ENCODE measurements at regions not wholly inside any gene's neighbourhood (a gene's known extent, or its start where the extent isn't known, plus 50 kb on each side); places are given as distances from the start of the nearest gene placed in this dataset.

DNA sequence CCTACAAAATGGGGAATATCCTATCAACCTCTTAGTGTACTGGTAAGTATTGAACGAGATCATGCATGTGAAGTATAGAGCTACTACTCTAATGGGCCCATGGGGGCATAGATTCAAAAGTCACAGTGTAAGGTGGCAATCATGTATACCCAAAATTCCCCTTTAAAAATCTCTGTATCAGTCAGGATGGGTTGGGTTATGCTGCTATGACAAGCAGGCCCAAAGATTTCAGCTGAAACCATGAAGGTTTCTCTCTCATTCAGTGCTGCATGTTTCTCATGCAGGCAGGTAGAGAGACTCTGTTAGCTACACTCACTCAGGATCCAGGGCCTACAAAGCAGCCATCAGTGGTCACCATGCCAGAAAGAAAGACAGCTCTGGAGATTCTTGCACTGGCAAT, 166.6 kb downstream of the MAFB start (continued):
- TF ChIP-seq, protein P1, sequence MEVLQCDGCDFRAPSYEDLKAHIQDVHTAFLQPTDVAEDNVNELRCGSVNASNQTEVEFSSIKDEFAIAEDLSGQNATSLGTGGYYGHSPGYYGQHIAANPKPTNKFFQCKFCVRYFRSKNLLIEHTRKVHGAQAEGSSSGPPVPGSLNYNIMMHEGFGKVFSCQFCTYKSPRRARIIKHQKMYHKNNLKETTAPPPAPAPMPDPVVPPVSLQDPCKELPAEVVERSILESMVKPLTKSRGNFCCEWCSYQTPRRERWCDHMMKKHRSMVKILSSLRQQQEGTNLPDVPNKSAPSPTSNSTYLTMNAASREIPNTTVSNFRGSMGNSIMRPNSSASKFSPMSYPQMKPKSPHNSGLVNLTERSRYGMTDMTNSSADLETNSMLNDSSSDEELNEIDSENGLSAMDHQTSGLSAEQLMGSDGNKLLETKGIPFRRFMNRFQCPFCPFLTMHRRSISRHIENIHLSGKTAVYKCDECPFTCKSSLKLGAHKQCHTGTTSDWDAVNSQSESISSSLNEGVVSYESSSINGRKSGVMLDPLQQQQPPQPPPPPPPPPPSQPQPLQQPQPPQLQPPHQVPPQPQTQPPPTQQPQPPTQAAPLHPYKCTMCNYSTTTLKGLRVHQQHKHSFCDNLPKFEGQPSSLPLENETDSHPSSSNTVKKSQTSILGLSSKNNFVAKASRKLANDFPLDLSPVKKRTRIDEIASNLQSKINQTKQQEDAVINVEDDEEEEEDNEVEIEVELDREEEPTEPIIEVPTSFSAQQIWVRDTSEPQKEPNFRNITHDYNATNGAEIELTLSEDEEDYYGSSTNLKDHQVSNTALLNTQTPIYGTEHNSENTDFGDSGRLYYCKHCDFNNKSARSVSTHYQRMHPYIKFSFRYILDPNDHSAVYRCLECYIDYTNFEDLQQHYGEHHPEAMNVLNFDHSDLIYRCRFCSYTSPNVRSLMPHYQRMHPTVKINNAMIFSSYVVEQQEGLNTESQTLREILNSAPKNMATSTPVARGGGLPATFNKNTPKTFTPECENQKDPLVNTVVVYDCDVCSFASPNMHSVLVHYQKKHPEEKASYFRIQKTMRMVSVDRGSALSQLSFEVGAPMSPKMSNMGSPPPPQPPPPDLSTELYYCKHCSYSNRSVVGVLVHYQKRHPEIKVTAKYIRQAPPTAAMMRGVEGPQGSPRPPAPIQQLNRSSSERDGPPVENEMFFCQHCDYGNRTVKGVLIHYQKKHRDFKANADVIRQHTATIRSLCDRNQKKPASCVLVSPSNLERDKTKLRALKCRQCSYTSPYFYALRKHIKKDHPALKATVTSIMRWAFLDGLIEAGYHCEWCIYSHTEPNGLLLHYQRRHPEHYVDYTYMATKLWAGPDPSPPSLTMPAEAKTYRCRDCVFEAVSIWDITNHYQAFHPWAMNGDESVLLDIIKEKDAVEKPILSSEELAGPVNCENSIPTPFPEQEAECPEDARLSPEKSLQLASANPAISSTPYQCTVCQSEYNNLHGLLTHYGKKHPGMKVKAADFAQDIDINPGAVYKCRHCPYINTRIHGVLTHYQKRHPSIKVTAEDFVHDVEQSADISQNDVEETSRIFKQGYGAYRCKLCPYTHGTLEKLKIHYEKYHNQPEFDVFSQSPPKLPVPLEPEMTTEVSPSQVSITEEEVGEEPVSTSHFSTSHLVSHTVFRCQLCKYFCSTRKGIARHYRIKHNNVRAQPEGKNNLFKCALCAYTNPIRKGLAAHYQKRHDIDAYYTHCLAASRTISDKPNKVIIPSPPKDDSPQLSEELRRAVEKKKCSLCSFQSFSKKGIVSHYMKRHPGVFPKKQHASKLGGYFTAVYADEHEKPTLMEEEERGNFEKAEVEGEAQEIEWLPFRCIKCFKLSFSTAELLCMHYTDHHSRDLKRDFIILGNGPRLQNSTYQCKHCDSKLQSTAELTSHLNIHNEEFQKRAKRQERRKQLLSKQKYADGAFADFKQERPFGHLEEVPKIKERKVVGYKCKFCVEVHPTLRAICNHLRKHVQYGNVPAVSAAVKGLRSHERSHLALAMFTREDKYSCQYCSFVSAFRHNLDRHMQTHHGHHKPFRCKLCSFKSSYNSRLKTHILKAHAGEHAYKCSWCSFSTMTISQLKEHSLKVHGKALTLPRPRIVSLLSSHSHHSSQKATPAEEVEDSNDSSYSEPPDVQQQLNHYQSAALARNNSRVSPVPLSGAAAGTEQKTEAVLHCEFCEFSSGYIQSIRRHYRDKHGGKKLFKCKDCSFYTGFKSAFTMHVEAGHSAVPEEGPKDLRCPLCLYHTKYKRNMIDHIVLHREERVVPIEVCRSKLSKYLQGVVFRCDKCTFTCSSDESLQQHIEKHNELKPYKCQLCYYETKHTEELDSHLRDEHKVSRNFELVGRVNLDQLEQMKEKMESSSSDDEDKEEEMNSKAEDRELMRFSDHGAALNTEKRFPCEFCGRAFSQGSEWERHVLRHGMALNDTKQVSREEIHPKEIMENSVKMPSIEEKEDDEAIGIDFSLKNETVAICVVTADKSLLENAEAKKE (CRISPR knock-in tag; IDR thresholded peaks at IDR 0.05) = no peak
- no peak for TF ChIP-seq ZNF114 (CRISPR knock-in tag; IDR thresholded peaks at IDR 0.05)

DNA sequence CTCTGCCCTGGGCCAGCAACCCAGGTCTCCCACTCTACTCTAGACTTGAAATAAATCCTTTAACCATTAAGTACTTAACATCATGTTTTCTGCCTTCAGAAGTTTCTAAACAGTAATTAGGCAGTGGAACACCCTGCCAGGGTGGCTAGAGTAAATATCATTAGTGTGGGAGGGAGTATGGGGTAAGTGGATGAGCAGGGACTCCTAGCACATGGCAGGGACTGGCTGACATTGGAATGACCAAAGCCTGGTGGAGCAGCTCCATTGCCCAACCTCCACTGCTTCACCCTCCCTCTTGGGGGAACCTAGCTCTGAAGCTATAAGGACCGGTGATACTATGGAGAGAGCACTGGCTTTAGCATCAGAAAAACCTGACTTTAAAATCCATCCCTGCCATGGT, 167.1 kb downstream of the MAFB start:
- H3K9me3 Mint-ChIP-seq = peaks cover 4% of the 10 kb centered on the region; the same call in 2 of the 3 replicates
- H3K4me3 Mint-ChIP-seq = no peak overlapping the region
- no peaks in the 10 kb centered on the region for H3K36me3 ChIP-seq (ENCODE audit: insufficient read depth)
- no peaks in the 10 kb centered on the region for H3K4me1 Mint-ChIP-seq
- H3K27me3 ChIP-seq (ENCODE audit: insufficient read depth) = no peaks in the 10 kb centered on the region
- peaks cover 6% of the 10 kb centered on the region; the same call in 1 of the 2 replicates for H3K9me2 ChIP-seq (ENCODE audit: insufficient read depth)
- H4K20me1 ChIP-seq (replicated peaks; ENCODE audit: insufficient read depth) = no peaks in the 10 kb centered on the region
- H3K4me2 ChIP-seq = no peak overlapping the region
- H3K27ac ChIP-seq (ENCODE audit: low read depth) = no peak overlapping the region
- no peak overlapping the region for H3K4me3 ChIP-seq
- H3K4me1 ChIP-seq (ENCODE audit: insufficient read depth) = no peaks in the 10 kb centered on the region
- no peak overlapping the region for H3K27ac Mint-ChIP-seq
- H3K36me3 Mint-ChIP-seq (ENCODE audit: low read depth) = no peaks in the 10 kb centered on the region
- H2AFZ ChIP-seq = no peak overlapping the region
- H3K79me2 ChIP-seq (replicated peaks; ENCODE audit: insufficient read depth) = no peaks in the 10 kb centered on the region
- H3F3A ChIP-seq (replicated peaks; ENCODE audit: low read depth) = no peaks in the 10 kb centered on the region
- ATAC-seq = no peak
- no peak for DNase-seq (ENCODE audit: low spot score)
- no peaks in the 10 kb centered on the region for H3K27me3 Mint-ChIP-seq (ENCODE audit: insufficient read depth, low read depth, poor library complexity)
- TF ChIP-seq STAT1 (IDR thresholded peaks at IDR 0.05; ENCODE audit: unreplicated experiment) (no peak), EZH2phosphoT487 (IDR thresholded peaks at IDR 0.05; ENCODE audit: unreplicated experiment) (no peak), CREB1 (CRISPR knock-in tag; IDR thresholded peaks at IDR 0.05; ENCODE audit: low read depth) (no peak), ZNF331 (CRISPR knock-in tag; IDR thresholded peaks at IDR 0.05; ENCODE audit: low read depth) (no peak), EZH2 (IDR thresholded peaks at IDR 0.05; ENCODE audit: low read depth, unreplicated experiment) (no peak), NANOG (IDR thresholded peaks at IDR 0.05; ENCODE audit: borderline replicate concordance) (no peak), ZNF114 (CRISPR knock-in tag; IDR thresholded peaks at IDR 0.05) (no peak), POLR2AphosphoS5 (IDR thresholded peaks at IDR 0.05; ENCODE audit: low read depth) (no peak)
- TF ChIP-seq, protein P2, sequence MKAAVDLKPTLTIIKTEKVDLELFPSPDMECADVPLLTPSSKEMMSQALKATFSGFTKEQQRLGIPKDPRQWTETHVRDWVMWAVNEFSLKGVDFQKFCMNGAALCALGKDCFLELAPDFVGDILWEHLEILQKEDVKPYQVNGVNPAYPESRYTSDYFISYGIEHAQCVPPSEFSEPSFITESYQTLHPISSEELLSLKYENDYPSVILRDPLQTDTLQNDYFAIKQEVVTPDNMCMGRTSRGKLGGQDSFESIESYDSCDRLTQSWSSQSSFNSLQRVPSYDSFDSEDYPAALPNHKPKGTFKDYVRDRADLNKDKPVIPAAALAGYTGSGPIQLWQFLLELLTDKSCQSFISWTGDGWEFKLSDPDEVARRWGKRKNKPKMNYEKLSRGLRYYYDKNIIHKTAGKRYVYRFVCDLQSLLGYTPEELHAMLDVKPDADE (IDR thresholded peaks at IDR 0.05) = no peak
- TF ChIP-seq, protein P1 (CRISPR knock-in tag; IDR thresholded peaks at IDR 0.05) = no peak
